ENCODE measurements at regions not wholly inside any gene's neighbourhood (a gene's known extent, or its start where the extent isn't known, plus 50 kb on each side); places are given as distances from the start of the nearest gene placed in this dataset.

GRCh38 chr12:91355150-91356006, 172.8 kb upstream of the DCN start:
- peak; percentile 69 for DNase-seq (ENCODE audit: low spot score)

- no peak for DNase-seq (ENCODE audit: low spot score)
Measured at GRCh38 chr12:91353266-91353665, 170.6 kb upstream of the DCN start.

DNA sequence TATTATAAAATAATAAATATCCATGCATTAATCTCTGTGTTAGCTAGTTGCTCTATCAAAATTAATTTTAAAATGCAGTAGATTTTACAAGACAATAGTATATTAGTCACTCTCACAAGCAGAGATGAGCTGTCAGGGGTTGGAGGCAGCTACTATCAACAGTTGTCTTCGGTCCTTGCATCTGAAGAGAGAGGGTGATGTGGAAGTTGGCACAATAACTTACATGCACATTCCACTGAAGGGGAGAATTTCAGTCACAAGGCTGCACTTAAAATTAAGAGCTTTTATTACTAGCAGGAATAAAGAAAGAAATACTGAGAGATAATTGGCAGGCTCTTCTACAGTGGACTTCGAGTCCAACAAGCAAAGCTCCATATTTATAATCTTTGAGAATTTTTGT, 166.9 kb upstream of the DCN start:
- no peak for DNase-seq (ENCODE audit: low spot score)

DNA sequence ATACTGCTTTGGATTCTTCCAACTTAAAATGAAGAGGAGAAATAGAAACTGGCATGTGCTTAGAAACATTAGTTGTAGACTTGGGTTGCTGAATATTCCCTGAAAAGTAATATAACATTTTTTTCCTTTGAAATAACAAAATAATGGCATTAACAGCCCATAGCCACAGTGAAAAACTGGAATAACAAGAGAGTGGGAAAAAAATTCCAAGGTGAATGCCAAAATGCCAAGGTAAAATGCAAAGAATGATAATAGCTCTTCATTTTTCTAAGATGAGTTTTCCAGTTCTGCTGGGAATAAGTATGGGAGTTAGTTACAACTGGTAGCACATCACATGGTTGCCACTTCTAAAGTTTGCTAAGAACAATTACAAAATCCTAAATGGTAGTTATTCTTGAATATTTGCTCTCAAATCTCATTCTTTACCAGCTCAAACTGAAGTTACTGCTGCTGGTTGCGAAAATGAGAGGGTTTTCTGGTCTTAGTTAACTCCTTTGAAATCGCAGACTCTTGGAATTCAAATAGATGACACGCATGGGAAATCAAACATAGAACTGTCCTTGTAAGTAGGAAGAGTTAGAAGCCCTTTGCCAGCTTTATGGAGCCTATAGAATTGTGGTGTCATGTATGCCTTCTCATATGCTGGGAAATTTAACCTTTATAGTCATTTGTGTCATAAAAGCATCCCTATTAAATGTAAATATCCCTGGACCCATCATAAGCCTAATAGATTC, 165.0 kb upstream of the DCN start:
- DNase-seq (ENCODE audit: low spot score), result no peak

DNA sequence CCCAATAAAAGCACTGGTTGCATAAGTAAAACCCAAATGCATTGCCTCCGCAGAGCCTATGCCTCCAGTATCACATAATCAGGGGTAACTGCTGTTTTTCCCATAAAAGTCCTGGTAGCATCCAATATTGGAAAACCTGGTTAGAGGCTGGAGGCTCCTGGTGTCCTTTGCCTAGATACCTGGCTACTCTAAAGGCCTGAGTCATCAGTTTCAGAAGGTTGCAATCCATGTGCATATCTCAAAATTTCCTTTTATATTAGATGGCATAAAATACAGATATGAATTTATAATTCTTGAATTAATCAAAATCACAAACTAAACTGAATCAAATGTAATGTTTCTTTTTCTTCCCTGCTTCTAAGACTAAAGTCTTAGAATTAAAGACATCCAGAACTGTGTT, 164.2 kb upstream of the DCN start:
- no peak for DNase-seq (ENCODE audit: low spot score)

GRCh38 chr12:91344408-91344807, 161.8 kb upstream of the DCN start:
- no peak for DNase-seq (ENCODE audit: low spot score)

DNA sequence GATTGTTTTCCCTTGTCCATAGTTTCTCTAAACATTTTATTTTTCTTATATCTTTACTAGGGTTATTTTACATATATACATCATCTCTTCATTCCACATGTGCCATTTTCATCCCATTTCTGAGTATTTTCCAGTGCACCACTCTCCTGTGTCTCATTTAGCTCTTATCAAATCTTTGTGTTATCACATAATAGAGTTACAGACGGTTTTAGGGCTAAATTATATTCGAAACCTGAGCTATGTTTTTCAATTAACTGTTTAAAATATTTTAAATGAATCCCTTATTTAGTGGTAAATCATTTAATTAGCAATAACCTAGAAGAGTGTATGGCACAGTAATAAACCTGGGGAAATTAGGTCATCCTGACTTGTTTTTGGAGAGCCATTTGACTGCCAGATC, 160.4 kb upstream of the DCN start:
- DNase-seq (ENCODE audit: low spot score), result no peak

- no peak for DNase-seq (ENCODE audit: low spot score)
Measured at GRCh38 chr12:91339106-91339505, 156.5 kb upstream of the DCN start.

GRCh38 chr12:91335699-91336098, 153.1 kb upstream of the DCN start:
- DNase-seq (ENCODE audit: low spot score), result no peak

DNA sequence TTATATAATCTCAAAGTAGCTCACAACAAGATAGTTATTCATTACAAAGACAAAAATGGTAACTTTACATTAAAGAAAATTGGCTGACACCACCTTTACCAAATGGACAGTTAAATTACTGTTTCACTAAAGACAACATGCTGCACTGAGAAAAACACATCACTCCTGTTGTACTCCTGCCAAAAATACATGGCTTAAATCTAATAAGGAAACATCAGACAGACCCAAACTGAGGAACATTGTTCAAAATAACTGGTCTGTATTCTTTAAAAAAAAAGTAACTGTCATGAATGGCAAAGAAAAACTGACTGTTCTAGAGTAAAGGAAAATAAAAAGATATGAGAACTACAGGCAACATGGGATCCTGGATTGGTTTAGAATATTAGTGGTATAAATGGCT, 151.3 kb upstream of the DCN start:
- DNase-seq (ENCODE audit: low spot score), result no peak

DNA sequence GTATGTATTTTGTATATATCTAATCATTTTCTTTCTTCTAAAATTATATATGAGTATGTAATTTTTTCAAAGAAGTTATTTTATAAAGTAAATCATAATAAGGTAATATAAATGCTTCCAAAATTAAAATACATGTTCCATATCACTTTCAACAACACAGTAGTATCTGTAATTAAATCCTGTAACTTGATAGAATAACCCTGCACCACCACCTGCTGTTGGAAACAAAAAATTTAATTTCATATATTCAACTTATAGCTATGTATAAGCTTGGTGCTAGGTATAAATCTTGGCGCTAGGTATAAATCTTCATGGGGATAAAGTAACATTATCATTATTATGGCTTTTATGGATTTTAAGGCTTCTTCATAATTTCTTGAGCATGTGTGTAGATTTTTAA, 149.7 kb upstream of the DCN start:
- DNase-seq (ENCODE audit: low spot score), result no peak

GRCh38 chr12:91331371-91331770, 148.8 kb upstream of the DCN start:
- DNase-seq (ENCODE audit: low spot score), result no peak

- no peak for DNase-seq (ENCODE audit: low spot score)
Measured at GRCh38 chr12:91328451-91328850, 145.8 kb upstream of the DCN start.

DNA sequence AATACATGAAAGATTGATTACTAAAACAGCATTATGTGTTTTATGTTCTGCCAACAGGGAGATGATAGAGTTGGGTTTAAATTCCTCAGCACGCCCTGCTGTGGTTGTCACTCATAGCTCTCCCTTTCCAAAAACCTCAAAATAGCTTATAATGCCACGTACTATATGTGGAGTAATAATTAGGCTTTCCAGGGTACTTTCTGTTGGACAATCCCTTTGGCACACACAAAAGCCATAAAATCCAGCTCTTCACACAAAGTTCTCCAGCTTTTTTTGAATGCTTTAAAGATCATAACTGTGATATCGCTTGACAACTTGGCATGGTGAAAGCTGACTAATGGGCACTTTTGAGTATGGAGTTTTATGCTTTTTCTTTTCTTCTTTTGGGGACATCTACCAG, 145.3 kb upstream of the DCN start:
- no peak for DNase-seq (ENCODE audit: low spot score)

DNA sequence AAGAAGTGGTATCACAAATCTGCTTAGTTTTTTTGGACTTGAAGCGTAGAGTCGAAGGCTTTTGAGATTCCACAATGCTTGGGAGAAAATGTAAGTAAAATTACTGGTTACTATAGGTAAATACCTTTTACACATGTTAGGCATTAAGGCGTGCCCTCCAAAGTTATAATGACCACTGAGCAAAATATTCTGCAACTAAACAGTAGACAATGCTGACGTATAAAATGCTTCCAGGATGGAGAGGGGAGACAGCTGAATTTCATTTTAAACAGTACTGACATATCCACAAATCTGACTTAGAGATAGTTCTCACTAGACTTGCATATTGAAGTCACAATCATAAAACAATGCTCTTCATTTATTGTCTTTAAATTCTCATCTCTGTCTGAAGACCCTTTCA, 144.5 kb upstream of the DCN start:
- DNase-seq (ENCODE audit: low spot score), result no peak

GRCh38 chr12:91326058-91327027, 143.7 kb upstream of the DCN start:
- DNase-seq (ENCODE audit: low spot score), result peak; percentile 50

DNA sequence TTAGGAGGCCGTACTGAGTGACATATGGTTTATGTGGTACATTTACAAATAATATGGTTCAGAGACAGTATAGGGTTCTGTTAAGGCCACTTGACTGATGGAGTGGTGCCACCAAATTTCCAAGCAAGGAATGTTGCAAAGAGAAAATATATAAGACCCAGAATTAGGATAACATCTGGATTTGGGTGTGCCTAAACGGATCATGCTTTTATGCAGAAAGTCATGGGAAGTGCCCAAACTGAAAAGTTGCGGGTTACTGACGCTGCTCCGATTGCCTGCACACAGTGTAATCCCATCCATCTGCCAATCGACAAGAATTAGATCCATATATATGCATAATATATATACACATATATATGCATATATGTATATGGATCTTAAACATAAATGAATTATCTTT, 138.4 kb upstream of the DCN start:
- DNase-seq (ENCODE audit: low spot score), result no peak

GRCh38 chr12:91319071-91319760, 136.6 kb upstream of the DCN start:
- DNase-seq (ENCODE audit: low spot score), result no peak

GRCh38 chr12:91317306-91317705, 134.7 kb upstream of the DCN start:
- no peak for DNase-seq (ENCODE audit: low spot score)

DNA sequence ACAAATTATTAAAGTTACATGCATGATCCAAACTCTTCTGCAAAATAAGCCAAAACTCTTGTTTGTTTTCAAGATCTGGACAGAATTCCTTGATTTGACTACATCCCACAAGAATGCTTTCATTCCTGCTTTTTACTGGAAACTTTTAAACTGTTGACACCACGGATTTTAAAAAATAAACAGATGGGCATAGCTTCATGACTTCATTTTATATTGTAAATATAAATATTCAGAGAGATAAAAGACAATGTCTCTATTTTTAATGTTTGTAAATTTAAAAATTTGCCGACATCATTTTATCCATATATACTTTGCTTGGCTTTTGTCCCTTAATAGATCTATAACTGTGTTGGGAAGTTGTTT, 134.3 kb upstream of the DCN start:
- DNase-seq (ENCODE audit: low spot score), result no peak

DNA sequence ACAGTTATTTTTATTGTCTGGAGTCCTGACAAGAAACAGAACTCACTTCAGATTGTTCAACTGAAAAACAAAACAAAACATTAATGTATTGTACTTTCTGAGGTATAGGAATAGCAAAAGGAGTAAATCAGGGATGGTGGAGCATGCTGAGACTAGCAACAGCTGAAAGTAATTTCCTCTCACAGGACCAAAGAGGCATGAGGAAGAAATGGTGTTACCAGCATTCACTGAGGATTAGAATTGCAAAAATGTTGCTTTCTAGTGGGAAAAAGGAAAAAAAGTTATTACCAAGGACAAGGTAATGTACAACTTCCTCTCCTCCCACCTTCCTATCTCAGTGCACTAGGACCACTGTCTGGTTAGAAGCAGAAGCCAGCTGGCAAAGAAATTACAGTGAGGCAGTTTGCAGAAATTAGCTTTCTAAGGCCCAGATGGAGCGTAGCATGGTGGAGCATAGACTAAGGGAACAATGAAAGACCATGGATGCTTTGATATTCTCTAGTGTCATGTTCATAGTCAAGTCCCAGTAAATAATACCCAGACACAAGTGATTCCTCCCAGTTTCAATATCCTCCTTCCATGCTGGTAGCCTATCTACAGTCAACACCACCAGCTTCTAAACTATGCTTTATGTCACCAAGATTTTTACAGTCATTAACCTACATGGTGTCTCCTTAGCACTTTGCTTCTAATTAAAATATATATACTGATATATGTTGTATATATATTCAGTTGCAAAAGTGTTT, 133.7 kb upstream of the DCN start:
- DNase-seq (ENCODE audit: low spot score), result no peak
